ENCODE measurements at regions not wholly inside any gene's neighbourhood (a gene's known extent, or its start where the extent isn't known, plus 50 kb on each side); places are given as distances from the start of the nearest gene placed in this dataset.

DNA sequence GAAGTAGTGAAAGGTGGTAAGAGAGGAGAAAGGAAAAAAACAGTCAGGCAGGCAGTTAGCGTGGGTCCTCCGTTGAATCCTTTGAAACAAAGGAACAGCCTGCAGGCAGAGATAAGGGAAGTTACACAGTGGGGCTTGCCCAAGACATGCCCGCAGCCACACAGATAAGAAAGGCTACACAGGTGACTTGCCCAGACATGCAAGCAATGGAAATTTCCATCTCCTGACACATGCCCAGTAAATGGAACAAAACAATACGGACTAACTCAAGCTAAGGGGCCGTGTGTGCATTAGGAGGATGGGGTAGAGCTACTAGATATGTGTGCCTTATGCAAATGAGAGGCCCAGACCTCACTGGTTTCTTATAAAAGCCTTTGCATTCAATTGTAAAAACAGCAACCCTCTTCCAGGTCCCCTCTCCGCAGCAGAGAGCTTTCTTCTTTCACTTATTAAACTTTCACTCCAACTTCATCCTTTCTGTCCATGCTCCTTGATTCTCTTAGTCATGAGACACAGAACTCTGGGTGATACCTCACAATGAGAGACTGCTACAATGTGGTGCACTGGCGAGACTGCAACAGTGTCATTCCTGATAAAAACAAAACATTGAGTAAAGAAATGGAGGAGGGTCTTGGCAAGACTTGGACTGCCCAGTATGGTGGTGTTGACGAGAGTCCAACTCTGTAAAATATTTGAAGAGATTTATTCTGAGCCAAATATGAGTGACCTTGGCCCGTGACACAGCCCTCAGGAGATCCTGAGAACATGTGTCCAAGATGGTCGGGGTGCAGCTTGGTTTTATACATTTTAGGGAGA, 997.4 kb upstream of the PRKX start:
- Mint-ChIP-seq H3K9me3 (peaks cover 1 to 4% of the 10 kb centered on the region in 2 donors), H3K27ac (peak overlapping the region; percentile 62)
- ATAC-seq (replicated peaks): peak; percentile 93 to 95

DNA sequence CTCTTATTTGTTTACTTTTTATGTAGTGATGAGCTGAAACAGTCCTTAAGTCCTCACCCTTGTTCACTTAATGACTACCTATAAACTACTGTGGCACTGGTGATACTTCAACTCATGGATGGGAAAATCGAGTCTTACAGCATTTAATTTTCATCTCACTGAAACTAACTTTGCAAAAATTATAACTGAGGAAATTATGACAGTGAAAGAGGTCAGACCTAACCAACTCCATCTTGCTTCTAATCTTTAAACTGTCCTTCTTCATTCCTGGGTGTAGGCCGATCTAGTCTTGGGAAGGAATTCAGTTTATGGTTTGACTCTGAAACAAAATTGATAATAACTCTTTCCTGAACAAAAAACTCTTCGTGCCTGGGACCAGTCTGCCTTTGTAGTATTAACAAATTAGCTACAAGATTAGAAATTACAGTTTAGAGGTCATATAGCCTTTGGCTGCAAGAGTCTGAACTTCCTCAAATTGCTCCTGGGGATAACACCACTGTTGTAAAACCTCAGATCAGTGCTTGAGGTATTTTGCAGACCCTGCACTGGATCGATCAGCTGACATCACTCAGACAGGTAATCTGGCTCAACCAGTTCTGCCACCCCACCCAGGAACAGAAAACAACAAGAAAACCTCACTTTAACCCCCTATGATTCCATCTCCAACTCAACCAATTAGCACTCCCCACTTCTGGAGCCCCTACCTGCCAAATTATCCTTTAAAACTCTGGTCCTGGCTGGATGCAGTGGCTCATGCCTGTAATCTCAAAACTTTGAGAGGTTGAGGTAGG, 995.7 kb upstream of the PRKX start:
- H3K27ac Mint-ChIP-seq: peak overlapping the region; percentile 20
- DNase-seq: no peak
- H3K4me3 Mint-ChIP-seq: no peak overlapping the region
- ATAC-seq (replicated peaks): no peak
- H3K36me3 Mint-ChIP-seq: peaks cover 0 to 2% of the 10 kb centered on the region in 2 donors
- H3K4me1 Mint-ChIP-seq: peaks cover 11 to 15% of the 10 kb centered on the region in 2 donors
- H3K27me3 Mint-ChIP-seq: no peaks in the 10 kb centered on the region
- H3K9me3 Mint-ChIP-seq: no peaks in the 10 kb centered on the region

More for the DNA sequence above, 997.4 kb upstream of the PRKX start:
- DNase-seq: peak; percentile 22
- peak overlapping the region; percentile 13 to 60 for H3K4me3 Mint-ChIP-seq
- no peaks in the 10 kb centered on the region for H3K27me3 Mint-ChIP-seq
- H3K4me1 Mint-ChIP-seq: peaks cover 11 to 15% of the 10 kb centered on the region in 2 donors
- H3K36me3 Mint-ChIP-seq: peaks cover 0 to 2% of the 10 kb centered on the region in 2 donors

DNA sequence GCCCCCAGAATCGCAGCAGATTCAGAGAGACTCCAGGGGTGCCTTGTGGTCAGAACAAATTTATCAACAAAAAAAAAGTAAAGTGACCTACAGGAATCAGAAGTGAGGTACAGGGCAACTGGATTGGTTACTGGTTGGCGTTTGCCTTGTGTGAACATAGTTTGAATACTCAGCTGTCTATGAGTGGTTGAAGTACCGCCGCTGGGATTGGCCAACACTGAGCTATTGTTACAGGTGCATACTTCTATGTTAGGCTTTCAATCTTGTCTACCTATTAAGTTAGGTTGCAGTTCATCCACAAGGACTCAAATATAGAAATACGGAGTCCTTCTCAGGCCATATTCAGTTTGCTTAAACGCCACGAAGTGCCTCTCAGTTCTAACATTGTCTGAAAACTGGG, 993.5 kb upstream of the PRKX start:
- ATAC-seq (replicated peaks) (no peak), DNase-seq (no peak)
- no peaks in the 10 kb centered on the region for H3K9me3 Mint-ChIP-seq

DNA sequence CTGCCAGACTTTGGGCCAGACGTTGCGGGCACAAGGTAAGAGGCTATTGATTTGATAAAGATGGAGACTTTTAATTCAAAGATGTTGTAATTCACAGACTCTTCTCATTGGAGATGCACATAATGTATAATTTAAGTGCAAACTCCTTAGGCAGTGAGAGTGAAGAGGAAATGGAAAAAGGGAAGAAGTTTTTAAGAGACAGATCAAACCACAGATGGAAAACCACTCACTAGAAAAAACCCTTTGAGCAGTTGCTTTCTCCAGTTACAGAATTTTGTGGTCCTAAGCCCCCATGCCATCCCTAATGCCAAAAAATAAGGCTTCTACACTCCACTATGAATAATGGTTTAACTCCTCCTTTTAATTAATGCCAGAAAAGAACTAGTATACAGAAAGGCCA, 977.1 kb upstream of the PRKX start:
- no peak for ATAC-seq (replicated peaks)
- Mint-ChIP-seq H3K4me3 (no peak overlapping the region), H3K4me1 (no peaks in the 10 kb centered on the region), H3K9me3 (peaks cover 2 to 4% of the 10 kb centered on the region in 2 donors), H3K27me3 (no peaks in the 10 kb centered on the region), H3K36me3 (no peaks in the 10 kb centered on the region), H3K27ac (no peak overlapping the region)
- no peak for DNase-seq

More for the DNA sequence above, 993.5 kb upstream of the PRKX start:
- H3K36me3 Mint-ChIP-seq: peaks cover 0 to 2% of the 10 kb centered on the region in 2 donors
- no peak overlapping the region for H3K27ac Mint-ChIP-seq
- H3K27me3 Mint-ChIP-seq: no peaks in the 10 kb centered on the region
- H3K4me3 Mint-ChIP-seq: no peak overlapping the region
- H3K4me1 Mint-ChIP-seq: peaks cover 11 to 15% of the 10 kb centered on the region in 2 donors

DNA sequence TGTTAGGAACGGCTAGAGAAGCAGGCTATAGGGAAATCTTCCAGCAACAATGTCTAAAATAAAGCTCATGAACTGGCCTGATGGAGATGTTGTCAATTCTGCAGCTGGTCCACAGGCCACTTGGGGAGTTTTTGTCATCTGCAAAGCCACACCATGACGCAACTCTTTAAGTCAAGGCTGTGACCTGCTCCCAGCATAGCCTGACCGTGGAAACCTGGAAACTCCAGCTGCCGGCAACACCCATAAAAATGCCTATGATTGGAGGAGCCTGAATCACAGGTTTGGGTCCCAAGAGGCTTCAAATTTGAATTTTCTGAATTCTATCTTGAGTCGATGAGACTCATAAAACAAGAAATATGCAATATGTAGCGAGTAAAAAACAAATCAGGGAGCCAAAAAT, 969.2 kb upstream of the PRKX start:
- H3K27me3 Mint-ChIP-seq: no peaks in the 10 kb centered on the region
- H3K9me3 Mint-ChIP-seq: peaks cover 3 to 4% of the 10 kb centered on the region in 2 donors
- ATAC-seq (replicated peaks): no peak
- H3K36me3 Mint-ChIP-seq: no peaks in the 10 kb centered on the region
- no peaks in the 10 kb centered on the region for H3K4me1 Mint-ChIP-seq
- no peak overlapping the region for H3K27ac Mint-ChIP-seq
- H3K4me3 Mint-ChIP-seq: no peak overlapping the region
- no peak for DNase-seq

DNA sequence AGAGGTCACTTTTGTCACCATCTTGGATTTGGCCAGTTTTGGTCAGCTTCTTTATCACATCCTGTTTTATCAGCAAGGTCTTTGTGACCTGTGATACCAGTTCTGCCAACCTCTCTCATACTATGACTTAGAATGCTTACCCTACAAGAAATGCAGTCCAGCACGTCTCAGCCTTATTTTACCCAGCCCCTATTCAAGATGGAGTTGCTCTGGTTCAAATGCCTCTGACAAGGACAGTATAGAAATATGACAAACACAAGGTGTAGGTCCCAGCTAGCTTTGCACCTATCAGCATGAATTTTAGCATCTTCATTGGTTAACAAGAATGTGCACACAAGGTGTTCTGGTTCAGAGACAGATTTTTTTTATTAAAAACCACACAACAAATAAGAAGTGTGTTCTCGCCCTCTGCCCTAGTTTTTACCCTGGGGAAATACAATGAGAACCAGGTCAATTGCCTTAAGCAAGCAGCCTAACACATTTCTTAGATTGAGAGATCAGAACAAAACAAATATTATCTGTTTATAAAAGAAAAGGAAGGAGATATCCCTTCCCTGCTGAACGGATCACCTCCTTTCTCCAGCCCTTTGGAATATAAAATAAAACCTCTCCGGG, 962.3 kb upstream of the PRKX start:
- DNase-seq (no peak), ATAC-seq (replicated peaks) (no peak)
- no peak overlapping the region for H3K4me3 Mint-ChIP-seq
- H3K9me3 Mint-ChIP-seq: no peaks in the 10 kb centered on the region
- H3K4me1 Mint-ChIP-seq: no peaks in the 10 kb centered on the region
- no peaks in the 10 kb centered on the region for H3K27me3 Mint-ChIP-seq
- no peaks in the 10 kb centered on the region for H3K36me3 Mint-ChIP-seq
- no peak overlapping the region for H3K27ac Mint-ChIP-seq

DNA sequence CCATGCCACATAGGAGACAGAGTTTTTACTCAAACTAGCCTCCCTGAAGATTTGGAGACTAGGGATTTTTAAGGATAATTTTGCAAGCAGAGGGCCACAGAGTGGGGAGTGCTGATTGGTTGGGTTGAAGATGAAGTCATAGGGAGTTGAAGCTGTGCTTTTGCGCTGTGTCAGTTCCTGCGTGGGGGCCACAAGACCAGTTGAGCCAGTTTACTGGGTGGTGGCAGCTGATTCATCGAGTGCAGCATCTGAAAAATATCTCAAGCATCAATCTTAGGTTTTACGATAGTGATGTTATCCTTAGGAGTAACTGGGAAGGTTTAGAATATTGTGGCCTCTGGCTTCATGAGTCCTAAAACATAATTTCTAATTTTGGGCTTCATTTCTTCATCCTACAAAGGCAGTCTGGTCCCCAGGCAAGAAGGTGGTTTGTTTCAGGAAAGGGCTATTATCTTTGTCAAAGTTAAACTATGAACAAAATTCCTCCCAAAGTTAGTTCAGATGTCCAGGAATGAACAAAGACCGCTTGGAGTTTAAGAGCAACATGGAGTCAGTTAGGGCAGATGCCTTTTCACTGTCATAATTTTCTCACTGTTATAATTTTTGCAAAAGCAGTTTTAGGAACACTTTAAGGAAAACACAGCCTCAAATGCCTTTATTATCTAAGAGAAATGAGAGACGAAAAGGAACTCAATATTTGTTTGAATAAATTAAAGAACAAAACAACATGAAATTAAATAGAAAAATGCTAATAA, 960.8 kb upstream of the PRKX start:
- no peak overlapping the region for H3K27ac Mint-ChIP-seq
- H3K36me3 Mint-ChIP-seq: no peaks in the 10 kb centered on the region
- no peak for DNase-seq
- no peak for ATAC-seq (replicated peaks)
- no peaks in the 10 kb centered on the region for H3K4me1 Mint-ChIP-seq
- no peaks in the 10 kb centered on the region for H3K9me3 Mint-ChIP-seq
- H3K4me3 Mint-ChIP-seq: no peak overlapping the region
- H3K27me3 Mint-ChIP-seq: no peaks in the 10 kb centered on the region

DNA sequence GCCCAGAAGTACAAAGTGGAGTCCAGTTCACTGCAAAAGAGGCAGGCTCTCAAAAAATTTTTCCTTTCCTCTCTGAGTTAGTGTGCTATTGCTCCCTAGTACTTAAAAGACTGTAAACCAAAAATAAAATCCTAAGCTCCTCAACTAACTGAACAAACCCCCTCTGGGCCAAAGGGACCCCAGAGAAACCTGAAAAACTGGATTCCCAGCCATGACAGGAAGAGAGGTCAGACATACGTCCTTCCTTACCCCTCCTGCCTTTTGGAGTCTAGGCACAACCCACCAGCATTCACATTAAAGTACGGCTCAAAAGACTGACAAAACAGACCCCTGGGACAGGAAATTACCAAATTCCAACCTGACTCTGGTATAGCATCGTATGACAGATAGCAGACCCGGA, 957.9 kb upstream of the PRKX start:
- Mint-ChIP-seq H3K27ac (no peak overlapping the region), H3K27me3 (no peaks in the 10 kb centered on the region), H3K36me3 (no peaks in the 10 kb centered on the region), H3K4me1 (no peaks in the 10 kb centered on the region), H3K9me3 (peaks cover 0 to 3% of the 10 kb centered on the region in 2 donors), H3K4me3 (no peak overlapping the region)
- DNase-seq (no peak), ATAC-seq (replicated peaks) (no peak)

DNA sequence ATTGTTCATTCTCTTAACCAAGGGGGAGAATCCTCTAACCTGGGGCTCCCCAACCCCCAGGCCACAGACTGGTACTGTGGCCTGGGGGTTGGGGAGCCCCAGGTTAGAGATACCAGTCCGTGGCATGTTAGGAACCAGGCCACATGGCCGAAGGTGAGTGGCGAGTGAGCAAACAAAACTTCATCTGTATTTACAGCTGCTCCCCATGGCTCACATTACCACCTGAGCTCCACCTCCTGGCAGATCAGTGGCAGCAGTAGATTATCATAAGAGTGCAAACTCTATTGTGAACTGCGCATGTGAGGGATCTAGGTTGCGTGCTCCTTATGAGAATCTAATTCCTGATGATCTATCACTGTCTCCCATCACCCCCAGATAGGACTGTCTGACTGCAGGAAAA, 957.2 kb upstream of the PRKX start:
- Mint-ChIP-seq H3K27me3 (no peaks in the 10 kb centered on the region), H3K4me3 (no peak overlapping the region), H3K27ac (no peak overlapping the region), H3K9me3 (peaks cover 0 to 3% of the 10 kb centered on the region in 2 donors), H3K4me1 (no peaks in the 10 kb centered on the region), H3K36me3 (no peaks in the 10 kb centered on the region)
- DNase-seq (no peak), ATAC-seq (replicated peaks) (no peak)

DNA sequence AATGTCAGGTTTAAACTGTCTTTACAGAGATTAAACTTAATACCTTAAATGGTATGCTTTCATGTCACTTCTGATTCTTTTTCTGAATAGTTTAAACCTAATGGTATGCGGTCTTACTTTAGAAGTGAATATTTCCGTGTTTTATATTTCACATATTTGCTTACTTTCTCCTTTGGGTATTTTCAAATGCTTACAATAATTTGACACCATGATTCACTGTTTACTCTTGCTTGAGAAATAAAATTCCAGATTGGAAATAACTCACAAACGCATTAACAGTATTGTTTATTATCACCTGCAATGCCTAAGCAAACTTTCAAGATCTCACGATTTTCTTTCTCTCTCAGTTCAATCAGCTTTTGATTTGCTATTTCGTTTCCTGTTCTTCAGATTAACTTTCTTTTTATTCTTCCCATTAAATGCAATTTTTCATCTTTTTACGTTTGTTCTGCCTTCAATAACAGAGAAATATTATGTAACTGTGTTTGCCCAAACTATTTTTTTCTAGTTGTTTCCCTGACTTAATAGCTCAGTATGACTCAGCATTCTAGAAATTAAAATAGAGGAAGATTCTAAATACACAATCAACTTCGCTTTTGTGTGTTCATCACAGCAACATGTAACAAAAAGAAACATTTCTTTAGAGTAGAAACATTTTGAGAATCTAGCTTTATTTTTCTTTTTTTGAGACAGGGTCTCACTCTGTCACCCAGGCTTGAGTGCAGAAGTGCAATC, 955.5 kb upstream of the PRKX start:
- H3K36me3 Mint-ChIP-seq: no peaks in the 10 kb centered on the region
- H3K27ac Mint-ChIP-seq: no peak overlapping the region
- no peaks in the 10 kb centered on the region for H3K27me3 Mint-ChIP-seq
- H3K4me1 Mint-ChIP-seq: no peaks in the 10 kb centered on the region
- ATAC-seq (replicated peaks) (no peak), DNase-seq (no peak)
- peaks cover 0 to 3% of the 10 kb centered on the region in 2 donors for H3K9me3 Mint-ChIP-seq
- no peak overlapping the region for H3K4me3 Mint-ChIP-seq

DNA sequence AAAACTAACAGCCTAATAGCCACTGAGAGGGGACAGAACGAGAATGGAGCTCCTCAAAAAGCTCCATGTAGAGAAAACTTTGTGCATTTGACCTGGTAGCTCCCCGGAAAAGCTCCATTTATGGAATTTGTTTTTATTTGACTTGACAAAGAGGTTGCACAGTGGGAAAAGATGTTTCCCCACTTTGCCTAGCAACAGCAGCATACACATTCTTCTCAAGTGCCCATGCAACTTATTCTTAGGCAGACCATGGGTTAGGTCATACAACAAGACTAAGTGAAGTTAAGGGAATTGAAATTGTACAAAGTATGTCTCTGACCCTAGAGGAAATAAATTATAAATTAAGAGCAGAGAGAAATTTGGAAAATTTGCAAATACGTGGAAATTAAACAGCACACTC, 949.6 kb upstream of the PRKX start:
- no peaks in the 10 kb centered on the region for H3K4me1 Mint-ChIP-seq
- H3K9me3 Mint-ChIP-seq: peaks cover 5 to 7% of the 10 kb centered on the region in 2 donors
- DNase-seq: no peak
- H3K27me3 Mint-ChIP-seq: no peaks in the 10 kb centered on the region
- H3K36me3 Mint-ChIP-seq: peaks cover 0 to 5% of the 10 kb centered on the region in 2 donors
- H3K4me3 Mint-ChIP-seq: no peak overlapping the region
- H3K27ac Mint-ChIP-seq: no peak overlapping the region
- no peak for ATAC-seq (replicated peaks)

DNA sequence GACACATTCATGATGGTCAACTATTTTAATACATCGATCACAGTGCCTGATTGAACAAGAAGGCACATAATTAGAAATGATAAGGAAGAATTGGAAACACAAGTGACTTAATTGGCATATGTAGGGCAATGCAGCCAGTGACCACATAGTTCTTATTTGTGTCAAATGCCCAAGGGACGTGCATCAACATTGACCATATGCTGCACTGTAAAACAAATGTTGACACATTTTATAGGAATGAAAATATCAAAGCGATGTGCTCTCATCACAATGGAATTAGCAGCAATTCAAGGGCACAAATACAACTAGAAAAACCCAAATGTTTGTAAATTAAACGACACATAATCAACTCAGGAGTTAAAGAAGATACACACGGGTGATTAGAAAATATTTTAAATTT, 948.3 kb upstream of the PRKX start:
- ATAC-seq (replicated peaks) (no peak), DNase-seq (no peak)
- no peaks in the 10 kb centered on the region for H3K27me3 Mint-ChIP-seq
- no peak overlapping the region for H3K27ac Mint-ChIP-seq
- H3K36me3 Mint-ChIP-seq: peaks cover 0 to 5% of the 10 kb centered on the region in 2 donors
- H3K4me3 Mint-ChIP-seq: no peak overlapping the region
- no peaks in the 10 kb centered on the region for H3K4me1 Mint-ChIP-seq
- H3K9me3 Mint-ChIP-seq: peaks cover 5 to 6% of the 10 kb centered on the region in 2 donors

DNA sequence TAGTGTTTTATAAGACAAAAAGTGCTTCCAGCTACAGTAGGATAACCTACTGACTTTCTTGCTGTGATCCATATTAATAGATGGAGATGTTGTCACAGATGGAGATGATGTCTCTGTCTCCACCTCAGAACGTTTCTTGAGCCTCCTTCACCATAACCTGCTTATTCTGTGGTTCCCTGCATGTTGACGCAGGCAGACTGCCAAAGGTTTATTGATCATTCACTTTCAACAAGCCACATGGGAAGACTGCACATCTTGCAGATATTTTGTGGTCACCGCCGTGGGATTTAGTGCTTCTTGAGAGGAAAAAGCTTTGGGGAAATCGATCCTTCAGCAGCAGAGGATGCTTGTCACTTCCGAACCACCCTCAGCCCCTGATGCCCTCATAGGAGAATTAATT, 943.0 kb upstream of the PRKX start:
- DNase-seq (no peak), ATAC-seq (replicated peaks) (no peak)
- Mint-ChIP-seq H3K9me3 (peaks cover 6% of the 10 kb centered on the region in 2 donors), H3K36me3 (peaks cover 0 to 7% of the 10 kb centered on the region in 2 donors), H3K4me3 (no peak overlapping the region), H3K4me1 (no peaks in the 10 kb centered on the region), H3K27ac (no peak overlapping the region), H3K27me3 (no peaks in the 10 kb centered on the region)
